Fibroblast of lung (primary cell): ENCODE measurements at regions not wholly inside any gene's neighbourhood (a gene's known extent, or its start where the extent isn't known, plus 50 kb on each side); places are given as distances from the start of the nearest gene placed in this dataset.

Experiments
- EZH2 ChIP-seq: IDR thresholded peaks from 2 replicates; pipeline ENCODE4 v1.5.1; 2012; ENCODE audit warnings: low read length, control low read depth, mild to moderate bottlenecking; ENCODE audit errors: missing control alignments
- TF ChIP-seq, protein P1 (sequence below), 2 donors: IDR thresholded peaks in 1 of 2; conservative IDR thresholded peaks in 1 of 2; 1 replicate in 1 of 2; 2 replicates in 1 of 2; pipeline ENCODE4 v1.5.1; 2011 to 2012; ENCODE audit warnings: low read length in 2 of 2, control low read depth in 1 of 2, inconsistent platforms in 1 of 2, low read depth in 1 of 2, mild to moderate bottlenecking in 1 of 2

DNA sequence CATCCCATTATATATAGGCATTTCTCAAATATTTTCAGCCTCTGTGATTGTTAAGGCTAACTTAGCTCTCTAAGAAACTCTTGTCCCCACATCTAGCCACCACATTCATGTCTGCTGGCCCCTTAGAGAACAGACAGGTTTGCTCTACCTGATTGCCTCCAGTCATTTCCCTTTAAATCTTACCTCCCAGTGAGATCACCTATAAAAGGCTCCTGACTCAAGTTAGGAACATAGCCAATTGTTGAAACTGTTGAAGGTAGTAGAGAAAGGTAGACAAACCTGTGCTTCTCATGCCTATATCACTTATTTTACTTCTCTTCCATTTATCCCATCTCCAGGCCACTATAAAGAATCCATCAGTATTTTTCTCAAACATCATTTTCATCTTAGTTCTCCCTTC lies 771.4 kb downstream of the DIAPH3 start:
- TF ChIP-seq, protein P1, sequence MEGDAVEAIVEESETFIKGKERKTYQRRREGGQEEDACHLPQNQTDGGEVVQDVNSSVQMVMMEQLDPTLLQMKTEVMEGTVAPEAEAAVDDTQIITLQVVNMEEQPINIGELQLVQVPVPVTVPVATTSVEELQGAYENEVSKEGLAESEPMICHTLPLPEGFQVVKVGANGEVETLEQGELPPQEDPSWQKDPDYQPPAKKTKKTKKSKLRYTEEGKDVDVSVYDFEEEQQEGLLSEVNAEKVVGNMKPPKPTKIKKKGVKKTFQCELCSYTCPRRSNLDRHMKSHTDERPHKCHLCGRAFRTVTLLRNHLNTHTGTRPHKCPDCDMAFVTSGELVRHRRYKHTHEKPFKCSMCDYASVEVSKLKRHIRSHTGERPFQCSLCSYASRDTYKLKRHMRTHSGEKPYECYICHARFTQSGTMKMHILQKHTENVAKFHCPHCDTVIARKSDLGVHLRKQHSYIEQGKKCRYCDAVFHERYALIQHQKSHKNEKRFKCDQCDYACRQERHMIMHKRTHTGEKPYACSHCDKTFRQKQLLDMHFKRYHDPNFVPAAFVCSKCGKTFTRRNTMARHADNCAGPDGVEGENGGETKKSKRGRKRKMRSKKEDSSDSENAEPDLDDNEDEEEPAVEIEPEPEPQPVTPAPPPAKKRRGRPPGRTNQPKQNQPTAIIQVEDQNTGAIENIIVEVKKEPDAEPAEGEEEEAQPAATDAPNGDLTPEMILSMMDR (conservative IDR thresholded peaks at IDR 0.05 in 1 of 2, IDR thresholded peaks at IDR 0.05 in 1 of 2; ENCODE audit: low read depth in 1 of 2, low read length in 2 of 2) = no peak
- no peak for TF ChIP-seq EZH2
